ENCODE measurements at regions not wholly inside any gene's neighbourhood (a gene's known extent, or its start where the extent isn't known, plus 50 kb on each side); places are given as distances from the start of the nearest gene placed in this dataset.

- TF ChIP-seq CTCF (IDR thresholded peaks at IDR 0.05; ENCODE audit: control insufficient read depth, insufficient read depth, low read depth, low read length, missing control alignments): no peak
- DNase-seq (ENCODE audit: low read depth): no peak
- no peak overlapping the region for H3K4me3 ChIP-seq (ENCODE audit: control insufficient read depth, low read depth, low read length)
Measured at GRCh38 chr7:126052229-126052628, 1122.6 kb upstream of the POT1 start.

GRCh38 chr7:126044662-126045061 is 1115.0 kb upstream of the POT1 start:
- TF ChIP-seq CTCF (IDR thresholded peaks at IDR 0.05; ENCODE audit: control insufficient read depth, insufficient read depth, low read depth, low read length, missing control alignments): no peak
- no peak for DNase-seq (ENCODE audit: low read depth)
- no peak overlapping the region for H3K4me3 ChIP-seq (ENCODE audit: control insufficient read depth, low read depth, low read length)

GRCh38 chr7:126041472-126041871 is 1111.8 kb upstream of the POT1 start:
- no peak for DNase-seq (ENCODE audit: low read depth)
- no peak overlapping the region for H3K4me3 ChIP-seq (ENCODE audit: control insufficient read depth, low read depth, low read length)
- TF ChIP-seq CTCF (IDR thresholded peaks at IDR 0.05; ENCODE audit: control insufficient read depth, insufficient read depth, low read depth, low read length, missing control alignments): no peak

GRCh38 chr7:126040114-126041045 is 1110.8 kb upstream of the POT1 start:
- DNase-seq (ENCODE audit: low read depth): no peak
- no peak overlapping the region for H3K4me3 ChIP-seq (ENCODE audit: control insufficient read depth, low read depth, low read length)
- TF ChIP-seq CTCF (IDR thresholded peaks at IDR 0.05; ENCODE audit: control insufficient read depth, insufficient read depth, low read depth, low read length, missing control alignments): no peak

GRCh38 chr7:126026421-126027088 is 1096.9 kb upstream of the POT1 start:
- no peak for TF ChIP-seq CTCF (IDR thresholded peaks at IDR 0.05; ENCODE audit: control insufficient read depth, insufficient read depth, low read depth, low read length, missing control alignments)
- H3K4me3 ChIP-seq (ENCODE audit: control insufficient read depth, low read depth, low read length): no peak overlapping the region
- no peak for DNase-seq (ENCODE audit: low read depth)

GRCh38 chr7:126022452-126022851 is 1092.8 kb upstream of the POT1 start:
- no peak for DNase-seq (ENCODE audit: low read depth)
- H3K4me3 ChIP-seq (ENCODE audit: control insufficient read depth, low read depth, low read length): no peak overlapping the region
- no peak for TF ChIP-seq CTCF (IDR thresholded peaks at IDR 0.05; ENCODE audit: control insufficient read depth, insufficient read depth, low read depth, low read length, missing control alignments)

All from AG09309 (cell line).